GM13976 (cell line): ENCODE measurements at regions not wholly inside any gene's neighbourhood (a gene's known extent, or its start where the extent isn't known, plus 50 kb on each side); places are given as distances from the start of the nearest gene placed in this dataset.
"Not testable (repeated sequence)": the region's sequence is repeated elsewhere in the genome, so short reads cannot be mapped to it uniquely, and the experiment has no call there.

Source experiments
- DNase-seq: peaks from one replicate; pipeline ENCODE4 v3.0.0; 2012; ENCODE audit warnings: low spot score
- in situ Hi-C: fragments of 300-500 bp; cut with MboI; formaldehyde crosslinking; loops from one replicate; pipeline ENCODE4 v1.12.0; 2022; ENCODE audit warnings: low sequenced_read_pairs, mixed read lengths, inconsistent platforms; ENCODE audit not compliant: unreplicated experiment
- TF ChIP-seq, protein P1 (sequence below): IDR thresholded peaks from 2 replicates; pipeline ENCODE4 v1.5.1; 2012; ENCODE audit warnings: borderline replicate concordance, mild to moderate bottlenecking; ENCODE audit not compliant: insufficient read depth; ENCODE audit errors: extremely low read depth, missing control alignments, control extremely low read depth

DNA sequence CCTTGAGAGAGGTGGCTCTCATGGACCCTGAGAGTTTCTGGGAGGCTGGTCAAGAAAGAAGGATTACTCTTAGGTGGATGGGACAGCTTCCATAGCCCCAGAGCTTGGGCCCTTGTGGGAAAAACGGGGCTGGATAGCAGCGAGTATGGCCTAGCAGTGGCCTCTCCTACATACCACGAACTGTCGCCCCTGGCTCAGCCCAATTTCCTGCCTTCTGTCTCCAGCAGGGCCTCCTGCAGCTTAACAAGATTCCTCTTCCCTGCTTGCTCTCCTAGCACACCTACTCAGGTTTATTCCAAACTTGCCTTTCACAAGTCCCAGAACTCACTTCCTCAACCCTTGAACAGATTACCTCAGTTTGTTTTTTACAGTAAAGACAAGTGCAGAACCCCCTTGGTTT, 139.7 kb upstream of the TPM1 start:
- TF ChIP-seq, protein P1, sequence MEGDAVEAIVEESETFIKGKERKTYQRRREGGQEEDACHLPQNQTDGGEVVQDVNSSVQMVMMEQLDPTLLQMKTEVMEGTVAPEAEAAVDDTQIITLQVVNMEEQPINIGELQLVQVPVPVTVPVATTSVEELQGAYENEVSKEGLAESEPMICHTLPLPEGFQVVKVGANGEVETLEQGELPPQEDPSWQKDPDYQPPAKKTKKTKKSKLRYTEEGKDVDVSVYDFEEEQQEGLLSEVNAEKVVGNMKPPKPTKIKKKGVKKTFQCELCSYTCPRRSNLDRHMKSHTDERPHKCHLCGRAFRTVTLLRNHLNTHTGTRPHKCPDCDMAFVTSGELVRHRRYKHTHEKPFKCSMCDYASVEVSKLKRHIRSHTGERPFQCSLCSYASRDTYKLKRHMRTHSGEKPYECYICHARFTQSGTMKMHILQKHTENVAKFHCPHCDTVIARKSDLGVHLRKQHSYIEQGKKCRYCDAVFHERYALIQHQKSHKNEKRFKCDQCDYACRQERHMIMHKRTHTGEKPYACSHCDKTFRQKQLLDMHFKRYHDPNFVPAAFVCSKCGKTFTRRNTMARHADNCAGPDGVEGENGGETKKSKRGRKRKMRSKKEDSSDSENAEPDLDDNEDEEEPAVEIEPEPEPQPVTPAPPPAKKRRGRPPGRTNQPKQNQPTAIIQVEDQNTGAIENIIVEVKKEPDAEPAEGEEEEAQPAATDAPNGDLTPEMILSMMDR: no peak
- no peak for DNase-seq
- in situ Hi-C loops: no loop called here

DNA sequence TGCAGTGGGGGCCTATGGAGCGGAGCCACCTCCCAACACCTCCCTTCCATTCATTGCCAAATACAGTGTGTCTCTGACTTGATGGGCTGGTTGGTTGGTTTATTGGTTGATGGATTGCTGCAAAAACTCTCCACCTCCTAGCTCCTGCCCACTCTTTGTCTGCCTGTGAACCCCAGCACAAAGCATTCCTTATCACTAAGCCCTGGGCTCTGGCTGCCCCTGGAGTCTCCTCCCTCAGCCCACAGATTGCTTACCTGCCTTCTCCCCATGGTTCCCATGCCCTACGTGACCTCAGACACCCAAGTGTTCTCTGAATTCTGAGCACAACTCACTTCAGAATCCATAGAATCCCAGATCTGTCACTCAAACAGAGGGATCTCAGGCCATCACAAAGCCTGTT, 139.1 kb upstream of the TPM1 start:
- TF ChIP-seq, protein P1: no peak
- in situ Hi-C loops: no loop called here
- no peak for DNase-seq

DNA sequence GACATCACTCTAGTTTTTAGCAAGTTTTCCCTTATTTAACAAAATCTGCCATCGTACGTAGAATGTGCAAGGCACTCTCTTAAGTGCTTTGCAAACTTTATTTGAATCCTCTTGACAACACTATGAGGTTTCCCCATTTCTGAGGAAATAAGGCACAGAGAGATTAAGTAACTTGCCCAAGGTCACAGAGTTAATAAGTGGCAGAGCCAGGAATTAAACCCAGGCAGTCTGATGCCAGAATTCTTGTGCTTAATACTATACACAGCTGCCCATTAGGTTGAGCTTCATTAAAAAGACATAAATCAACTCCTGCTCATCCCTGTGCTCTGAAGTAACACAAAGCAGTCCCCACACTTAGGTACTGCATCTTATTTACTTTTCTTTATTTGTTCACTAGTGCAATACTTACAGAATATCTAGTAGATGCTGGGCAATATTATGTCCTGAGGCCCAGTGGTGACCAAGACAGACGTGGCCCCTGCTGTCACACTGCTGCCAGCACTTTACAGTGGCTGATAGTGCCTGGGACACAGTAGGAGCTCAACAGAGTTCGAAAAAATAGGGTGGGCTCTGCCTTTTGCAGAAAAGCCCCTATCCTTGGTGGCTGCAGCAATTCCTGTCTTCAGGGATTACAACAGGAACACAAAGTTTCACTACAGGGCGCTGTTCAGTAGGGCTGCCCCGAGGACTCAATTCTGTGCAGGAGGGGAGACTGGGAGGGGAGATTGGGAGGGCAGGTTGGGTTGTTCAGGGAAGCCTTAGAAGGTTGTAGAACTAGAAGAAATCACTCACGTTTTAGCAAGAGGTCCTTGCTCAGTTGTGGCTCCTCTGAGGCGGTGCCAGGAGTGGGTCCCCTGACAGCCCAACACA, 138.3 kb upstream of the TPM1 start:
- DNase-seq: no peak
- in situ Hi-C loops: no loop called here

DNA sequence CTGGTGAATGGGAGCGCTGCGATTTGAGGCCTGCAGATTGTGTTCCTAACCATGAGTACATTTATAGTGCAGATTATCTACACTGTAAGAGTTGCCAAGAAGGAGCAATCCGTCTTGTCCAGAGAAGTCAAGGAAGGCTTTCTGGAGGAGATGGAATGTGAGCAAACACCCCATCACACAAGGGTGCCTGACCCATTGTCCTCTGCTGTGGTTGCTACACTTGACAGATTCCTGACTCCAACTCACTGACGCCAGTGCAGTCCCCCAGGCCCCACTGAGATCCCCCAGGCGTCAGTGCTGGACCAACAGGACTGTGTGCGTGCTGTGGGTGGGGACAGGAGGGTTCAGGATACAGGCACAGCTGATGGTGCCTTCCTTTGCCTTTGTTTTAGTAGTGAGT, 135.9 kb upstream of the TPM1 start:
- no peak for DNase-seq
- TF ChIP-seq, protein P1: no peak
- in situ Hi-C loops: no loop called here

More for the DNA sequence above, 138.3 kb upstream of the TPM1 start:
- TF ChIP-seq, protein P1: no peak

DNA sequence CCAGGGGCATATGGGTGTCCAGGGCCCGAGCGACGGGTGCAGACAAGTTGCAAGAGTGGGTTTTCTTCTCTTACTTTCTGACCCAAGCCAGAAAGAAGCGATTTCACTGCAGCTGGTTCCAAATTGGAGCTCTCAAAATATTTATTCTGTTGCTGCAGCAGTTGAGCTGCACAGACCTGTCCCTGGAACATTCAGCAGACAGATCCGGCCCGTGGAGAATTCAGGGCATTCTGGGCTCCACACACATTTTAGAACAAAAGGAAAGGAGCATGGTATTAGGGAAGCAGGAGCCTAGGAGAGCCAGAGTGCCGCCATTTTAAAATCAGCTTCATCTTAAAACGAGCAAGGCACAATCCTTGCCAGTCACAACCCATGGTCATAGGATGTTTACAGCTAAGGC, 135.3 kb upstream of the TPM1 start:
- in situ Hi-C loops: no loop called here
- no peak for DNase-seq
- TF ChIP-seq, protein P1: no peak

DNA sequence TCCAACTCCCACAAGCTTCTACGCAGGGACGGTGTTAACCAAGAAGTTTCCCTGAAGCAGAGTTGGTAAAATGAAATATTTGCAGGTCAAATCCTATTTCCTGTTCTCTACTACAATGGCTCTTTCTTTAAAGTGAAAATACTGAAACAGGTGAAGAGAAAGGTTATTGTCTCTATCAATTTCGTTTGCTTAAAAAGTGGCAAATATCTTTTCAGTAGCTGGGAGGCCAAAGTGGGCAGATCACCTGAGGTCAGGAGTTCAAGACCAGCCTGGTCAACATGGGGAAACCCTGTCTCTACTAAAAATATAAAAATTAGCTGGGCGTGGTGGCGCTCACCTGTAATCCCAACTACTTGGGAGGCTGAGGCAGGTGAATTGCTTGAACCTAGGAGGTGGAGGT, 134.2 kb upstream of the TPM1 start:
- in situ Hi-C loops, DNase-seq: not testable (repeated sequence)

DNA sequence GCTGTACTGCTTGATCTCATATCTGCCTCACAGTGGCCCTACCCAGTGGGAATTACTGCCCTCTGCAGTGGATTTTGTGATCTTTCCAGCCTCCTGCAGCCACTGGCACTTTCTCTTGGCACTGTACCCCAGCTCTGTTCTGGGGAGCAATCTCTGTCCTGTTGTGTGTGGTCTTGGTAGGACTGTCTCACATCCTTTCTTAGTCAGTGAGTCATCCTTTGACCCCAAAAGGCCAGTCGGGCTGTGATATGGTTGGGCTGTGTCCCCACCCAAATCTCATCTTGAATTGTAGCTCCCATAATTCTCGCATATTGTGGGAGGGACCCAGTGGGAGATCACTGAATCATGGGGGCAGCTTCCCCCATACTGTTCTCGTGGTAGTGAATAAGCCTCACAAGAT, 133.3 kb upstream of the TPM1 start:
- TF ChIP-seq, protein P1: no peak
- in situ Hi-C loops: no loop called here
- DNase-seq: no peak
